Prostate gland (tissue), 2 donors: ENCODE measurements at regions not wholly inside any gene's neighbourhood (a gene's known extent, or its start where the extent isn't known, plus 50 kb on each side); places are given as distances from the start of the nearest gene placed in this dataset.

Experiments
- DNase-seq: peaks from one replicate; pipeline ENCODE4 v3.0.0-alpha.2; 2019; ENCODE audit warnings: low spot score
- H3K27ac ChIP-seq, 2 donors: fragments of 200-600 bp; sonication (generic); 2 replicates each; pipeline ENCODE4 v1.5.1; 2017 to 2019
- H3K27me3 ChIP-seq: fragments of 200-600 bp; sonication (generic); replicated peaks from 2 replicates; pipeline ENCODE4 v1.5.1; 2019; ENCODE audit not compliant: insufficient read depth
- H3K36me3 ChIP-seq, 2 donors: fragments of 200-600 bp; sonication (generic); 1 replicate in 1 of 2; 2 replicates in 1 of 2; pipeline versions ENCODE4 v1.5.1 to v1.8.1; 2017 to 2019
- H3K4me1 ChIP-seq: fragments of 200-600 bp; sonication (generic); replicated peaks from 2 replicates; pipeline ENCODE4 v1.5.1; 2019
- H3K4me3 ChIP-seq, 2 donors: fragments of 200-600 bp; sonication (generic); 2 replicates each; pipeline ENCODE4 v1.5.1; 2017 to 2019
- H3K9me3 ChIP-seq: fragments of 200-600 bp; sonication (generic); 2 replicates; pipeline ENCODE4 v1.5.1; 2017
- CTCF ChIP-seq, 4 experiments: fragments of 200-600 bp in 2 of 4; fragments of 450-650 bp in 2 of 4; sonication (generic) in 2 of 4; IDR thresholded peaks; 1 replicate in 3 of 4; 2 replicates in 1 of 4; pipeline ENCODE4 v1.5.1; 2016 to 2019; ENCODE audit warnings: antibody characterized with exemption in 4 of 4, mild to moderate bottlenecking in 2 of 4, moderate library complexity in 2 of 4
- POLR2A ChIP-seq: fragments of 450-650 bp; IDR thresholded peaks from one replicate; pipeline ENCODE4 v1.6.1; 2016; ENCODE audit warnings: antibody characterized with exemption, mild to moderate bottlenecking
- POLR2AphosphoS5 ChIP-seq: sonication (generic); formaldehyde crosslinking; IDR thresholded peaks from one replicate; pipeline ENCODE4 v1.6.1; 2017; ENCODE audit warnings: antibody characterized with exemption
- WGBS: methylation state at CpG from one replicate; pipeline ENCODE4 v1.1.5; 2018; 5-methylcytosine and 5-hydroxymethylcytosine counted together
- intact Hi-C: fragments of 100-400 bp; cut with DNase I; formaldehyde crosslinking; loops from one replicate; pipeline ENCODE4 v1.14.2; 2022

DNA sequence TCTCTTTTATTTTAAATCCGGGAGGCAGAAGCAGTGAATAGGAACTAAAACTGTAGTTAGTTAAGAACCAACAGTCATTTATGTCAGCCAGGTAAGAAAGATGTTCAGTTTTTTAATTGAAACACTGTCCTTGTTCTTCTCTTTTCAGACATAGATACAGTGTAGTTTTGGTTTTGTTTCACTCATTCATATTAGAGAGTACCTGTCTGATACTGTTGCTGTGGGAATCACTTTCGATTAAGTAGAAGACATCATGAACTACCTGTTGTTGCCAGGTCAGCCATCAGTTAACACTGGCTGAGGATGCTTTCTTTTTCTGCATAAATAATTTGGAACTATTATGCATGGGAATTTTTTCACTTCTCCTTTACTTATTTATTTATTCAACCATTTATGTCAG, 700.4 kb downstream of the OTOL1 start:
- no peaks in the 10 kb centered on the region for H3K4me1 ChIP-seq
- WGBS: 58% methylated on average over 2 of the region's 2 CpGs
- no peak overlapping the region for H3K27ac ChIP-seq
- intact Hi-C loops: no loop called here
- no peak overlapping the region for H3K4me3 ChIP-seq
- no peaks in the 10 kb centered on the region for H3K36me3 ChIP-seq
- DNase-seq: no peak
- no peaks in the 10 kb centered on the region for H3K9me3 ChIP-seq
- H3K27me3 ChIP-seq: no peaks in the 10 kb centered on the region
- no peak for TF ChIP-seq POLR2A
- TF ChIP-seq CTCF (IDR thresholded peaks at IDR 0.05): no peak
- TF ChIP-seq POLR2AphosphoS5: no peak

- no peaks in the 10 kb centered on the region for H3K9me3 ChIP-seq
- WGBS: 72% methylated on average over 7 of the region's 7 CpGs
Measured at GRCh38 chr3:162200836-162201235, 704.2 kb downstream of the OTOL1 start.

GRCh38 chr3:162206648-162207047, 710.0 kb downstream of the OTOL1 start:
- Histone ChIP-seq H3K27me3 (no peaks in the 10 kb centered on the region), H3K4me3 (no peak overlapping the region), H3K4me1 (no peaks in the 10 kb centered on the region), H3K36me3 (no peaks in the 10 kb centered on the region), H3K27ac (no peak overlapping the region), H3K9me3 (no peaks in the 10 kb centered on the region)
- no peak for DNase-seq
- TF ChIP-seq POLR2A (no peak), CTCF (IDR thresholded peaks at IDR 0.05) (no peak), POLR2AphosphoS5 (no peak)
- WGBS: 81% methylated on average over 1 of the region's 1 CpG
- intact Hi-C loops: no loop called here

More at GRCh38 chr3:162200836-162201235, 704.2 kb downstream of the OTOL1 start:
- intact Hi-C loops: no loop called here
- Histone ChIP-seq H3K27ac (no peak overlapping the region), H3K4me3 (no peak overlapping the region), H3K36me3 (no peaks in the 10 kb centered on the region), H3K27me3 (no peaks in the 10 kb centered on the region), H3K4me1 (no peaks in the 10 kb centered on the region)
- TF ChIP-seq POLR2A: no peak
- TF ChIP-seq CTCF (IDR thresholded peaks at IDR 0.05): no peak
- no peak for TF ChIP-seq POLR2AphosphoS5
- no peak for DNase-seq

DNA sequence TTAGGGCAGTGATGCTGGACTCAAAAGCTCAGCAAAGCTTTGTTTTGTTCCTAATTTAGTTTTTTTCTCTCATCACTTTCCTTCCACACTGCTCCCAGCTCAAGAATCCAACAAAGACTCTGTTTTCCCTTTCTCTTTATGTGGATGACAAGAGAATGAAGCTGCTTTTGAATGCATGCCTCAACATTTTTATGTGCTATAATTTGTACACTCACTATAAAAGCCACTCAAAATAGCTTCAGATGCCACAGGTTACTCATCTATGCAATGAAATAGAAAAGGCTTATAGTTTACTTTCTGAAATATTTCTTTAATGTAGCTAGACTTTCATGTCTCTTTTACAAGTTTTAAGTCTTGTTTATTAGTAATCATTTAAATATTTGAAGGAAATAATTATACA, 714.9 kb downstream of the OTOL1 start:
- Histone ChIP-seq H3K4me1 (no peaks in the 10 kb centered on the region), H3K4me3 (no peak overlapping the region), H3K36me3 (no peaks in the 10 kb centered on the region), H3K27me3 (no peaks in the 10 kb centered on the region), H3K27ac (no peak overlapping the region), H3K9me3 (no peaks in the 10 kb centered on the region)
- TF ChIP-seq POLR2AphosphoS5 (no peak), POLR2A (no peak), CTCF (IDR thresholded peaks at IDR 0.05) (no peak)
- no peak for DNase-seq
- intact Hi-C loops: no loop called here

- Histone ChIP-seq H3K4me3 (no peak overlapping the region), H3K9me3 (no peaks in the 10 kb centered on the region), H3K27ac (no peak overlapping the region), H3K36me3 (no peaks in the 10 kb centered on the region), H3K27me3 (no peaks in the 10 kb centered on the region), H3K4me1 (no peaks in the 10 kb centered on the region)
- no peak for DNase-seq
- TF ChIP-seq CTCF (IDR thresholded peaks at IDR 0.05) (no peak), POLR2A (no peak), POLR2AphosphoS5 (no peak)
- intact Hi-C loops: no loop called here
- 75% methylated on average over 2 of the region's 2 CpGs for WGBS
Measured at GRCh38 chr3:162213196-162213595, 716.6 kb downstream of the OTOL1 start.
